Suprapubic skin (tissue), 4 donors: ENCODE measurements at regions not wholly inside any gene's neighbourhood (a gene's known extent, or its start where the extent isn't known, plus 50 kb on each side); places are given as distances from the start of the nearest gene placed in this dataset.

Experiments used
- DNase-seq, 2 donors: peaks; one replicate each; pipeline ENCODE4 v3.0.0-alpha.2; 2019; ENCODE audit warnings: low spot score in 2 of 2
- H3K27ac ChIP-seq: fragments of 200-600 bp; sonication (generic); one replicate; pipeline ENCODE4 v1.5.1; 2019
- H3K27me3 ChIP-seq: fragments of 200-600 bp; sonication (generic); one replicate; pipeline ENCODE4 v1.5.1; 2019
- H3K36me3 ChIP-seq: fragments of 200-600 bp; sonication (generic); one replicate; pipeline ENCODE4 v1.5.1; 2019
- H3K4me1 ChIP-seq: fragments of 200-600 bp; sonication (generic); one replicate; pipeline ENCODE4 v1.5.1; 2019
- H3K4me3 ChIP-seq: fragments of 200-600 bp; sonication (generic); one replicate; pipeline ENCODE4 v1.5.1; 2019; ENCODE audit warnings: mild to moderate bottlenecking
- H3K9me3 ChIP-seq: fragments of 200-600 bp; sonication (generic); one replicate; pipeline ENCODE4 v1.5.1; 2019
- CTCF ChIP-seq, 2 donors: fragments of 200-600 bp in 1 of 2; fragments of 450-650 bp in 1 of 2; sonication (generic) in 1 of 2; IDR thresholded peaks; one replicate each; pipeline ENCODE4 v1.5.1; 2016 to 2019; ENCODE audit warnings: antibody characterized with exemption in 2 of 2, mild to moderate bottlenecking in 1 of 2, moderate library complexity in 1 of 2
- EP300 ChIP-seq: sonication (generic); formaldehyde crosslinking; IDR thresholded peaks from one replicate; pipeline ENCODE4 v1.6.1; 2017; ENCODE audit warnings: antibody characterized with exemption
- POLR2A ChIP-seq, 2 donors: fragments of 450-650 bp; IDR thresholded peaks; one replicate each; pipeline ENCODE4 v1.6.1; 2017; ENCODE audit warnings: antibody characterized with exemption in 2 of 2, mild to moderate bottlenecking in 2 of 2, moderate library complexity in 2 of 2
- POLR2AphosphoS5 ChIP-seq, 3 donors: sonication (generic); formaldehyde crosslinking; IDR thresholded peaks; one replicate each; pipeline ENCODE4 v1.6.1; 2017; ENCODE audit warnings: antibody characterized with exemption in 3 of 3
- WGBS: methylation state at CpG from one replicate; pipeline ENCODE4 v1.1.5; 2018; 5-methylcytosine and 5-hydroxymethylcytosine counted together

DNA sequence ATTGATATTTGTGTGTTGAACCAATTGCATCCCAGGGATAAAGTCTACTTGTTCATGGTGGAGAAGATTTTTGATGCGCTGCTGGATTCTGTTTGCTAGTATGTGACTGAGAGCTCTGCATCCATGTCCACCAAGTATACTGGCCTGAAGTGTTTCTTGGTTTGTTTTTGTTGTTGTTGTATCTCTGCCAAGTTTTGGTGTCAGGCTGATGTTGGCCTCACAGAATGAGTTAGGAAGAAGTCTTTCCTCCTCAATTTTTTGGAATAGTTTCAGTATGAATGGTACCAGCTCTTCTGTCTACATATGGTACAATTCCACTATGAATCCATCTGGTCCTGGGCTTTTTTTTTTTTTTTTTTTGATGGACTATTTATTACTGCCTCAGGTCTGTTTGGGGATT, 50.9 kb upstream of the OSTN start:
- no peak for TF ChIP-seq EP300
- TF ChIP-seq POLR2AphosphoS5 (IDR thresholded peaks at IDR 0.05): no peak
- TF ChIP-seq CTCF (IDR thresholded peaks at IDR 0.05): no peak
- TF ChIP-seq POLR2A (IDR thresholded peaks at IDR 0.05): no peak
- no peak for DNase-seq
- Histone ChIP-seq H3K36me3 (no peaks in the 10 kb centered on the region), H3K27me3 (no peaks in the 10 kb centered on the region), H3K4me3 (no peak overlapping the region), H3K4me1 (no peaks in the 10 kb centered on the region), H3K9me3 (no peaks in the 10 kb centered on the region), H3K27ac (no peak overlapping the region)
- WGBS: 95% methylated on average over 1 of the region's 1 CpG

GRCh38 chr3:191143224-191143623, 55.8 kb upstream of the OSTN start:
- Histone ChIP-seq H3K27me3 (no peaks in the 10 kb centered on the region), H3K9me3 (no peaks in the 10 kb centered on the region), H3K4me1 (no peaks in the 10 kb centered on the region), H3K4me3 (no peak overlapping the region), H3K36me3 (no peaks in the 10 kb centered on the region), H3K27ac (no peak overlapping the region)
- 42% methylated on average over 1 of the region's 1 CpG for WGBS
- no peak for DNase-seq
- no peak for TF ChIP-seq POLR2A (IDR thresholded peaks at IDR 0.05)
- no peak for TF ChIP-seq CTCF (IDR thresholded peaks at IDR 0.05)
- no peak for TF ChIP-seq EP300
- no peak for TF ChIP-seq POLR2AphosphoS5 (IDR thresholded peaks at IDR 0.05)

- Histone ChIP-seq H3K4me3 (no peak overlapping the region), H3K4me1 (no peaks in the 10 kb centered on the region), H3K27ac (no peak overlapping the region), H3K27me3 (no peaks in the 10 kb centered on the region), H3K36me3 (no peaks in the 10 kb centered on the region), H3K9me3 (no peaks in the 10 kb centered on the region)
- WGBS: 69% methylated on average over 4 of the region's 4 CpGs
- TF ChIP-seq POLR2A (IDR thresholded peaks at IDR 0.05) (no peak), CTCF (IDR thresholded peaks at IDR 0.05) (no peak)
- DNase-seq: no peak
These were observed 57.3 kb upstream of the OSTN start for GRCh38 chr3:191141728-191142127.

GRCh38 chr3:191139736-191140135, 59.3 kb upstream of the OSTN start:
- 68% methylated on average over 3 of the region's 3 CpGs for WGBS

GRCh38 chr3:191138937-191139336, 60.1 kb upstream of the OSTN start:
- WGBS: 63% methylated on average over 1 of the region's 1 CpG
- no peak for TF ChIP-seq EP300
- no peak for TF ChIP-seq CTCF (IDR thresholded peaks at IDR 0.05)
- no peak for DNase-seq
- H3K9me3 ChIP-seq: no peaks in the 10 kb centered on the region
- no peaks in the 10 kb centered on the region for H3K27me3 ChIP-seq
- no peak overlapping the region for H3K27ac ChIP-seq
- H3K36me3 ChIP-seq: no peaks in the 10 kb centered on the region
- no peaks in the 10 kb centered on the region for H3K4me1 ChIP-seq
- no peak overlapping the region for H3K4me3 ChIP-seq

More at GRCh38 chr3:191139736-191140135, 59.3 kb upstream of the OSTN start:
- Histone ChIP-seq H3K27ac (no peak overlapping the region), H3K4me1 (no peaks in the 10 kb centered on the region), H3K4me3 (no peak overlapping the region), H3K27me3 (no peaks in the 10 kb centered on the region), H3K9me3 (no peaks in the 10 kb centered on the region), H3K36me3 (no peaks in the 10 kb centered on the region)
- TF ChIP-seq POLR2A (IDR thresholded peaks at IDR 0.05) (no peak), EP300 (no peak), CTCF (IDR thresholded peaks at IDR 0.05) (no peak), POLR2AphosphoS5 (IDR thresholded peaks at IDR 0.05) (no peak)
- no peak for DNase-seq
